ENCODE measurements at regions not wholly inside any gene's neighbourhood (a gene's known extent, or its start where the extent isn't known, plus 50 kb on each side); places are given as distances from the start of the nearest gene placed in this dataset.

- intact Hi-C loops (cut with micrococcal nuclease), result no loop called here
These were observed 199.9 kb upstream of the SMC2 start for GRCh38 chr9:103894184-103894583.

DNA sequence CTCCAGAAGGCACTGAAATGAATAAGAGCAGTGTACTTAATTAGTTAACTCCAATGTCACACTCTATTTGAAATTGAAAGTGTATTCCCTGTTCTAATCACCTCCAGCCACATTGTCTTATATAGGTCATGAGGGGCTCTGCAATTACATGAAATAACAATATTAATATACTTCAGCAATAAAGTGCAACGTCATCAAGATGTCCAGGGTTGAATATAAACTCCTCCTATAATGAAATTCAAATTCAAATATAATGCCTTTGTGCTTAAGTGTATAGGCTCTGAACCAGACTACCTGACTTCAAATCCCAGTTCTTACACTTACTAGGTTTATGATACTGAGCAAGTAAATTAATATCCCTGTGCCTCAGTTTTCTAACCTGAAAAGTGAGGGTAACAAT lies 195.6 kb upstream of the SMC2 start:
- FAIRE-seq (no peak), DNase-seq (ENCODE audit: low read depth, low spot score) (no peak)
- Histone ChIP-seq H3K9ac (replicated peaks; ENCODE audit: extremely low read depth, insufficient read depth, low read length) (no peak overlapping the region), H3K9me1 (replicated peaks; ENCODE audit: control insufficient read depth, extremely low read depth, insufficient read depth, low read length) (no peaks in the 10 kb centered on the region), H3K9me3 (replicated peaks; ENCODE audit: control insufficient read depth, insufficient read depth, low read length) (peaks cover 3% of the 10 kb centered on the region), H3K79me2 (ENCODE audit: control insufficient read depth, insufficient read depth, low read length) (no peaks in the 10 kb centered on the region), H4K20me1 (replicated peaks; ENCODE audit: control insufficient read depth, extremely low read depth, insufficient read depth, low read length) (no peaks in the 10 kb centered on the region), H3K4me3 (replicated peaks in 1 of 3; ENCODE audit: insufficient read depth in 1 of 3, low read depth in 1 of 3, low read length in 3 of 3) (no peak overlapping the region), H3K4me2 (ENCODE audit: insufficient read depth, low read length) (no peak overlapping the region), H3K27me3 (ENCODE audit: control insufficient read depth in 2 of 2, insufficient read depth in 2 of 2, low read length in 2 of 2) (no peaks in the 10 kb centered on the region), H3K27ac (ENCODE audit: insufficient read depth, low read depth, low read length) (no peak overlapping the region), H3K4me1 (ENCODE audit: control insufficient read depth, extremely low read depth, insufficient read depth, low read length) (no peaks in the 10 kb centered on the region), H3K36me3 (ENCODE audit: control insufficient read depth in 2 of 2, extremely low read depth in 1 of 2, insufficient read depth in 2 of 2, low read length in 2 of 2) (no peaks in the 10 kb centered on the region), H2AFZ (ENCODE audit: low read depth, low read length) (no peak overlapping the region)
- intact Hi-C loops (cut with micrococcal nuclease) (no loop called here), dilution Hi-C loops (cut with MboI; ENCODE audit: extremely low pct_ligation_motif_present, low sequenced_read_pairs) (no loop called here)
- ChIA-PET POLR2A (no interaction called here), CTCF (no interaction called here)
- no peak for TF ChIP-seq EZH2 (IDR thresholded peaks at IDR 0.05; ENCODE audit: borderline replicate concordance, low read depth, low read length, severe bottlenecking)
- no peak for TF ChIP-seq JUN (IDR thresholded peaks at IDR 0.05; ENCODE audit: borderline replicate concordance, insufficient read depth, insufficient read length, low read depth)
- no peak for TF ChIP-seq FOS (IDR thresholded peaks at IDR 0.05; ENCODE audit: borderline replicate concordance, insufficient read depth, low read length)
- TF ChIP-seq MYC (IDR thresholded peaks at IDR 0.05; ENCODE audit: low read depth, low read length), result no peak
- TF ChIP-seq POLR2A (IDR thresholded peaks at IDR 0.05; ENCODE audit: low read depth, low read length), result no peak
- BruUV-seq (replicated peaks), result no TSS peak

More at GRCh38 chr9:103894184-103894583, 199.9 kb upstream of the SMC2 start:
- ChIA-PET POLR2A (no interaction called here), CTCF (no interaction called here)
- BruUV-seq (replicated peaks), result no TSS peak
- Histone ChIP-seq H4K20me1 (replicated peaks; ENCODE audit: control insufficient read depth, extremely low read depth, insufficient read depth, low read length) (no peaks in the 10 kb centered on the region), H3K9me3 (replicated peaks; ENCODE audit: control insufficient read depth, insufficient read depth, low read length) (no peaks in the 10 kb centered on the region), H3K4me1 (ENCODE audit: control insufficient read depth, extremely low read depth, insufficient read depth, low read length) (no peaks in the 10 kb centered on the region), H2AFZ (ENCODE audit: low read depth, low read length) (no peak overlapping the region), H3K36me3 (ENCODE audit: control insufficient read depth in 2 of 2, extremely low read depth in 1 of 2, insufficient read depth in 2 of 2, low read length in 2 of 2) (no peaks in the 10 kb centered on the region), H3K27ac (ENCODE audit: insufficient read depth, low read depth, low read length) (no peak overlapping the region), H3K79me2 (ENCODE audit: control insufficient read depth, insufficient read depth, low read length) (no peaks in the 10 kb centered on the region), H3K4me2 (ENCODE audit: insufficient read depth, low read length) (no peak overlapping the region), H3K9me1 (replicated peaks; ENCODE audit: control insufficient read depth, extremely low read depth, insufficient read depth, low read length) (no peaks in the 10 kb centered on the region), H3K9ac (replicated peaks; ENCODE audit: extremely low read depth, insufficient read depth, low read length) (no peak overlapping the region), H3K4me3 (replicated peaks in 1 of 3; ENCODE audit: insufficient read depth in 1 of 3, low read depth in 1 of 3, low read length in 3 of 3) (no peak overlapping the region), H3K27me3 (ENCODE audit: control insufficient read depth in 2 of 2, insufficient read depth in 2 of 2, low read length in 2 of 2) (no peaks in the 10 kb centered on the region)
- DNase-seq (ENCODE audit: low read depth, low spot score) (no peak), FAIRE-seq (no peak)
- dilution Hi-C loops (cut with MboI; ENCODE audit: extremely low pct_ligation_motif_present, low sequenced_read_pairs), result no loop called here
- no peak for TF ChIP-seq POLR2AphosphoS5 (IDR thresholded peaks at IDR 0.05; ENCODE audit: insufficient read depth, low read depth, low read length)
- TF ChIP-seq, protein P1, sequence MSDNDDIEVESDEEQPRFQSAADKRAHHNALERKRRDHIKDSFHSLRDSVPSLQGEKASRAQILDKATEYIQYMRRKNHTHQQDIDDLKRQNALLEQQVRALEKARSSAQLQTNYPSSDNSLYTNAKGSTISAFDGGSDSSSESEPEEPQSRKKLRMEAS (IDR thresholded peaks at IDR 0.05; ENCODE audit: insufficient read depth, insufficient read length), result no peak
- no peak for TF ChIP-seq GATA2 (IDR thresholded peaks at IDR 0.05; ENCODE audit: insufficient read depth, insufficient read length, low read depth, low read length)
- no peak for TF ChIP-seq JUN (IDR thresholded peaks at IDR 0.05; ENCODE audit: borderline replicate concordance, insufficient read depth, insufficient read length, low read depth)
- no peak for TF ChIP-seq POLR2A (IDR thresholded peaks at IDR 0.05; ENCODE audit: low read depth, low read length)
- TF ChIP-seq, protein P2, sequence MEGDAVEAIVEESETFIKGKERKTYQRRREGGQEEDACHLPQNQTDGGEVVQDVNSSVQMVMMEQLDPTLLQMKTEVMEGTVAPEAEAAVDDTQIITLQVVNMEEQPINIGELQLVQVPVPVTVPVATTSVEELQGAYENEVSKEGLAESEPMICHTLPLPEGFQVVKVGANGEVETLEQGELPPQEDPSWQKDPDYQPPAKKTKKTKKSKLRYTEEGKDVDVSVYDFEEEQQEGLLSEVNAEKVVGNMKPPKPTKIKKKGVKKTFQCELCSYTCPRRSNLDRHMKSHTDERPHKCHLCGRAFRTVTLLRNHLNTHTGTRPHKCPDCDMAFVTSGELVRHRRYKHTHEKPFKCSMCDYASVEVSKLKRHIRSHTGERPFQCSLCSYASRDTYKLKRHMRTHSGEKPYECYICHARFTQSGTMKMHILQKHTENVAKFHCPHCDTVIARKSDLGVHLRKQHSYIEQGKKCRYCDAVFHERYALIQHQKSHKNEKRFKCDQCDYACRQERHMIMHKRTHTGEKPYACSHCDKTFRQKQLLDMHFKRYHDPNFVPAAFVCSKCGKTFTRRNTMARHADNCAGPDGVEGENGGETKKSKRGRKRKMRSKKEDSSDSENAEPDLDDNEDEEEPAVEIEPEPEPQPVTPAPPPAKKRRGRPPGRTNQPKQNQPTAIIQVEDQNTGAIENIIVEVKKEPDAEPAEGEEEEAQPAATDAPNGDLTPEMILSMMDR (IDR thresholded peaks at IDR 0.05; ENCODE audit: extremely low read depth in 1 of 2, insufficient read depth in 1 of 2, low read depth in 1 of 2, low read length in 2 of 2), result no peak
